Sigmoid colon (tissue), 3 donors: ENCODE measurements at regions not wholly inside any gene's neighbourhood (a gene's known extent, or its start where the extent isn't known, plus 50 kb on each side); places are given as distances from the start of the nearest gene placed in this dataset.

ENCODE experiments used
- POLR2A ChIP-seq, 2 donors: fragments of 450-650 bp; IDR thresholded peaks; one replicate each; pipeline ENCODE4 v1.6.1; 2016; ENCODE audit warnings: antibody characterized with exemption in 2 of 2, mild to moderate bottlenecking in 2 of 2, moderate library complexity in 2 of 2
- TF ChIP-seq, protein P1 (sequence below), 4 experiments: fragments of 450-650 bp in 3 of 4; fragments of 200-600 bp in 1 of 4; IDR thresholded peaks; one replicate each; pipeline ENCODE4 v1.5.1; 2016 to 2019; ENCODE audit warnings: antibody characterized with exemption in 4 of 4, mild to moderate bottlenecking in 3 of 4, moderate library complexity in 2 of 4

DNA sequence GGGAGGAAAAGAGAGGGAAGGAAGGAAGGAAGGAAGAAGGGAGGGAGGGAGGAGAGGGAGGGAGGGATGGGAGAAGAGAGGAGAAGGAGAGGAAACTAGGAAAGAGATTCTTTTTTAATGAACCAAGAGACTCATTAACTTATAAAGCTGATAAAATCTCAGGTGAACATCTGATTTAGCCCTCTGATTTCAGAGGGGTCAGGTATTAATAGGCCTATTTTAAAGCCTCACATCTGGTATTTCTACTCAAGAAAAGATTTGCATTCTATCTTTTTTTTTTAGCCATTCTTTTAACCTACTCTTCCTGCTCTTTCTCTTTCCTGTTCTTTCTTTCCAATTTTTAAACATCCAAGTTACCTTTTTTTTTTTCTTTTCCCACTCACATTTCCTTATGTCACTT, 103.3 kb upstream of the CPEB2 start:
- TF ChIP-seq, protein P1, sequence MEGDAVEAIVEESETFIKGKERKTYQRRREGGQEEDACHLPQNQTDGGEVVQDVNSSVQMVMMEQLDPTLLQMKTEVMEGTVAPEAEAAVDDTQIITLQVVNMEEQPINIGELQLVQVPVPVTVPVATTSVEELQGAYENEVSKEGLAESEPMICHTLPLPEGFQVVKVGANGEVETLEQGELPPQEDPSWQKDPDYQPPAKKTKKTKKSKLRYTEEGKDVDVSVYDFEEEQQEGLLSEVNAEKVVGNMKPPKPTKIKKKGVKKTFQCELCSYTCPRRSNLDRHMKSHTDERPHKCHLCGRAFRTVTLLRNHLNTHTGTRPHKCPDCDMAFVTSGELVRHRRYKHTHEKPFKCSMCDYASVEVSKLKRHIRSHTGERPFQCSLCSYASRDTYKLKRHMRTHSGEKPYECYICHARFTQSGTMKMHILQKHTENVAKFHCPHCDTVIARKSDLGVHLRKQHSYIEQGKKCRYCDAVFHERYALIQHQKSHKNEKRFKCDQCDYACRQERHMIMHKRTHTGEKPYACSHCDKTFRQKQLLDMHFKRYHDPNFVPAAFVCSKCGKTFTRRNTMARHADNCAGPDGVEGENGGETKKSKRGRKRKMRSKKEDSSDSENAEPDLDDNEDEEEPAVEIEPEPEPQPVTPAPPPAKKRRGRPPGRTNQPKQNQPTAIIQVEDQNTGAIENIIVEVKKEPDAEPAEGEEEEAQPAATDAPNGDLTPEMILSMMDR (IDR thresholded peaks at IDR 0.05), result no peak
- TF ChIP-seq POLR2A (IDR thresholded peaks at IDR 0.05), result no peak
